Activated CD4-positive, alpha-beta T cell treated with anti-CD3 and anti-CD28 coated beads, Interleukin-2, amount 10 ng/mL, durations not matched to agents 7 days and 5 days (primary cell): ENCODE measurements at regions not wholly inside any gene's neighbourhood (a gene's known extent, or its start where the extent isn't known, plus 50 kb on each side); places are given as distances from the start of the nearest gene placed in this dataset.

Source experiments
- CTCF ChIA-PET: fragments of 350-600 bp; sonication (Branson Sonifier 250); formaldehyde crosslinking; loops from one replicate; lab custom pipeline; 2021; ENCODE audit warnings: antibody characterized with exemption; lab: Charles Lee
- POLR2A ChIA-PET: fragments of 350-600 bp; sonication (Branson Sonifier 250); formaldehyde crosslinking; loops from one replicate; lab custom pipeline; 2021; ENCODE audit warnings: antibody characterized with exemption; lab: Charles Lee
- DNase-seq: peaks from one replicate; pipeline ENCODE4 v3.0.0-alpha.2; 2020
- H3K27ac Mint-ChIP-seq: one replicate; pipeline ENCODE4 v1.8.0; 2021; ENCODE audit warnings: mild to moderate bottlenecking, moderate library complexity, mixed read lengths
- H3K27me3 Mint-ChIP-seq: one replicate; pipeline ENCODE4 v1.8.0; 2021; ENCODE audit warnings: mixed read lengths
- H3K36me3 Mint-ChIP-seq: one replicate; pipeline ENCODE4 v1.8.0; 2021; ENCODE audit warnings: low read depth, mixed read lengths
- H3K4me1 Mint-ChIP-seq: one replicate; pipeline ENCODE4 v1.8.0; 2021; ENCODE audit warnings: mixed read lengths
- H3K4me3 Mint-ChIP-seq: one replicate; pipeline ENCODE4 v1.8.0; 2021; ENCODE audit warnings: mild to moderate bottlenecking, moderate library complexity, mixed read lengths
- H3K9me3 Mint-ChIP-seq: one replicate; pipeline ENCODE4 v1.8.0; 2021; ENCODE audit warnings: mixed read lengths

DNA sequence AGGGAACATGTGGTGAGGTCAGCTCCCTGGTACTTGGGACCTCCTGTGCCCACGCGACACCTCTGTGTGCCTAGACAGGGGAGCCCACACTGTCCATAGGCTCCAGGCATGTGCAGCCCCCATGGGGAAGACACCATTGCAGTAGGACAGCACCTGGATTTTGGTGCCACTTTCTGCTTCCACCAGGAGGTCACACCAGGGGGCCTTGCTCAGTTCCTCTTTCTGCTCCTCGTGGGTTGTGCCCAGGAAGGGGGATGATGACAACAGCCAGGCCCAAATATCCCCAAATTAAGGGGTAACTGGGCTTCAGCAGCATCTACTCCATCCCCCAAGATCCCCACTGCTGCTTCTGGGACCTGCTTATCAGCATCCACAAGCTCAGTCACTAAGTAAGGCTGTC is 358.2 kb upstream of the KAZN start:
- Mint-ChIP-seq H3K4me1 (no peaks in the 10 kb centered on the region), H3K27ac (no peak overlapping the region), H3K9me3 (no peaks in the 10 kb centered on the region), H3K36me3 (no peaks in the 10 kb centered on the region), H3K4me3 (no peak overlapping the region), H3K27me3 (peaks cover 2% of the 10 kb centered on the region)
- CTCF ChIA-PET: no interaction called here
- POLR2A ChIA-PET: no interaction called here
- no peak for DNase-seq

DNA sequence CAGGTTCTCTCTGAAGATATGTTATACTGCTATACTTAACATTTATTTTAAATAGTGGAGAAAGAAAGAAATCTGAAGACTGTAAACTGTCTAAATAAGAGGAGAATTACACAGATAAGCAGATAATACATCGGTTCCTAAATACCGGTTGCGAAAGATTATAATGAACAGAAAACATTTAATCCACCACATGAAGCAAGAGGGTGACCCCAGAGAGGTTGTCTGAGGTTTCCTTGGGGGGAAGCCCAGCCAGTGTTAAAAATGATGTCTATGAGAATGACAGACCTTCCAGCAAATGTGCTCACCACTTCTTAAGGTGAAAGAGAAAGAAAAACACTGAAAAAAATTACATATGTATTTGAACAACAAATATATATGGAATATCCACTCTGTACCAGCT is 356.4 kb upstream of the KAZN start:
- ChIA-PET POLR2A (no interaction called here), CTCF (no interaction called here)
- Mint-ChIP-seq H3K9me3 (no peaks in the 10 kb centered on the region), H3K27me3 (peaks cover 2% of the 10 kb centered on the region), H3K27ac (no peak overlapping the region), H3K4me3 (no peak overlapping the region), H3K36me3 (no peaks in the 10 kb centered on the region), H3K4me1 (no peaks in the 10 kb centered on the region)
- no peak for DNase-seq

GRCh38 chr1:14242870-14243269 is 355.6 kb upstream of the KAZN start:
- Mint-ChIP-seq H3K27ac (no peak overlapping the region), H3K4me3 (no peak overlapping the region), H3K9me3 (no peaks in the 10 kb centered on the region), H3K36me3 (no peaks in the 10 kb centered on the region), H3K4me1 (no peaks in the 10 kb centered on the region), H3K27me3 (peaks cover 2% of the 10 kb centered on the region)
- POLR2A ChIA-PET: no interaction called here
- DNase-seq: no peak
- CTCF ChIA-PET: no interaction called here

DNA sequence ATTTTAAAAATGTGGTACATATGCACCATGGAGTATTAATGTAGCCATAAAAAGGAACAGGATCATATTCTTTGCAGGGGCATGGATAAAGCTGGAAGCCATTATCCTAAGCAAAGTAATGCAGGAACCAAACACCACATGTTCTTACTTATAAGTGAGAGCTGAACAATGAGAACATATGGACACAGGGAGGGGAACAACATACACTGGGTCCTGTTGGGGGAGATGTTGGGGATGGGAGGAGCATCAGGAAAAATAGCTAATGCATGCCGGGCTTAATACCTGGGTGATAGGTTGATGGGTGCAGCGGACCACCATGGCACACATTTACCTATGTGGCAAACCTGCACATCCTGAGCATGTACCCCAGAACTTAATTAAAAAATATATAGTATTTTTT is 352.5 kb upstream of the KAZN start:
- H3K27me3 Mint-ChIP-seq: peaks cover 2% of the 10 kb centered on the region
- H3K4me3 Mint-ChIP-seq: no peak overlapping the region
- POLR2A ChIA-PET: no interaction called here
- no peaks in the 10 kb centered on the region for H3K36me3 Mint-ChIP-seq
- CTCF ChIA-PET: no interaction called here
- no peak for DNase-seq
- H3K27ac Mint-ChIP-seq: no peak overlapping the region
- H3K9me3 Mint-ChIP-seq: no peaks in the 10 kb centered on the region
- H3K4me1 Mint-ChIP-seq: no peaks in the 10 kb centered on the region

- H3K27me3 Mint-ChIP-seq: peaks cover 2% of the 10 kb centered on the region
- H3K4me1 Mint-ChIP-seq: no peaks in the 10 kb centered on the region
- CTCF ChIA-PET: no interaction called here
- no peak overlapping the region for H3K4me3 Mint-ChIP-seq
- no peaks in the 10 kb centered on the region for H3K9me3 Mint-ChIP-seq
- no peak overlapping the region for H3K27ac Mint-ChIP-seq
- no peaks in the 10 kb centered on the region for H3K36me3 Mint-ChIP-seq
- POLR2A ChIA-PET: no interaction called here
- no peak for DNase-seq
Measured at GRCh38 chr1:14246471-14246870, 352.0 kb upstream of the KAZN start.

DNA sequence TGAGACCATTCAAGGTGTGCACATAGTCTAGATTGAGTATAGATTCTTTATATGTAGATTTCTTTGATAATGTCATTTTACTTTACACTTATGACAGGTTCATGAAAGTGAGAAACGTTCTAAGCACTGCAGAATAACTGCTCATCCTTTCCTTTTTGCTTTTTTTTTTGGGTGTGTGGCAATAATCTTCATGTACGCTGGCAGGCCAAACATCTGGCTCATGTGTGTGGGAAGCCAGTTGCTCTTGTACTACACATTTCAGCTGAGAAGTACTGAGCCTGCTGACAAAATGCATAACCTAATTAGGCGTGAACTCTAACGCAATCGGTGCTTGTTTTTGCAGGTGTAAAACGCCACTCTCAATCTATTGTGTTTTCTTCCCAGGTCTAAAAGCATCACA is 350.8 kb upstream of the KAZN start:
- Mint-ChIP-seq H3K4me3 (no peak overlapping the region), H3K9me3 (no peaks in the 10 kb centered on the region), H3K27me3 (peaks cover 2% of the 10 kb centered on the region), H3K36me3 (no peaks in the 10 kb centered on the region), H3K4me1 (no peaks in the 10 kb centered on the region), H3K27ac (no peak overlapping the region)
- ChIA-PET POLR2A (no interaction called here), CTCF (no interaction called here)
- no peak for DNase-seq

DNA sequence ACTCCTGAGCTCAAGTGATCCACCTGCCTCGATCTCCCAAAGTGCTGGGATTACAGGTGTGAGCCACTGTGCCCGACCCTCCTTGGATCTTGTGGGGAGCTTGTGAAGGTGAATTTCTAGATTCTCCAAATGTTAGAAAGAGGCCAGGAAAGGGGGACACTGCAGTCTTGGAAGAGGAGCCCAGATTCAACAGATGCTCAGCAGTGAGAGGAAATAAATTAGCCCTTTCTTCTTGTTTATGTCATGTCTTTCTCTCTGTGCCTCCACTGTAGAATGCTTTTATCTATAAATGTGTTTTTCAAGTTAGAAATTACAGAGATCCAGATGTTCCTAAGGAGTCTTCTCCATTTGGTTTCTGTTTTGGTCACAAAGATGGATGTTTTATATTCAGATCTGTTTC is 346.6 kb upstream of the KAZN start:
- H3K9me3 Mint-ChIP-seq: no peaks in the 10 kb centered on the region
- no peaks in the 10 kb centered on the region for H3K36me3 Mint-ChIP-seq
- CTCF ChIA-PET: interaction anchor here (1.3 kb wide), 1 partner anchor 31 kb away, joined by 3 read pairs; no protein-coding TSS in a partner anchor
- POLR2A ChIA-PET: no interaction called here
- no peaks in the 10 kb centered on the region for H3K4me1 Mint-ChIP-seq
- H3K27ac Mint-ChIP-seq: no peak overlapping the region
- H3K4me3 Mint-ChIP-seq: no peak overlapping the region
- H3K27me3 Mint-ChIP-seq: peaks cover 2% of the 10 kb centered on the region
- no peak for DNase-seq

DNA sequence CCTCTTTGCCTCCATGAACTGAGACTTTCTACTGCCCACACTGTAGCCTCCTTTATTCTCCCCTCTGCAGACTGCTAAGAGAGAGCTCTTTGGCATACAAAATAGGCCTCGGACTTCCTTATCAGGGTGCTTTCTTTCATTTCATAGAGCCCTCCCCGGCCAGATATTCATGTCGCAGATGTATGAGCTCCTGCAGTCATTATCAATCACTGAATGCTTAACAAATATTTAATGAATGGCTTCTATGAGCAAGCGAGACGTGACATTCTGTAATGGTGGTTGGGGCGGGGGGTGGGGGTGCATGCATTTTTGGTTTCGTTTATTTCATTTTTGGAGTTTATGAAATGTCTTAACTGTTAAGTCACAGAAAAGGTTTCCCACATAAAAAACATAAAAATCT is 344.8 kb upstream of the KAZN start:
- Mint-ChIP-seq H3K27ac (no peak overlapping the region), H3K4me1 (no peaks in the 10 kb centered on the region), H3K4me3 (no peak overlapping the region), H3K27me3 (peaks cover 2% of the 10 kb centered on the region), H3K36me3 (no peaks in the 10 kb centered on the region), H3K9me3 (no peaks in the 10 kb centered on the region)
- DNase-seq: no peak
- ChIA-PET CTCF (no interaction called here), POLR2A (no interaction called here)

GRCh38 chr1:14254251-14254650 is 344.2 kb upstream of the KAZN start:
- CTCF ChIA-PET: no interaction called here
- Mint-ChIP-seq H3K9me3 (no peaks in the 10 kb centered on the region), H3K4me3 (no peak overlapping the region), H3K27me3 (peaks cover 2% of the 10 kb centered on the region), H3K36me3 (no peaks in the 10 kb centered on the region), H3K27ac (no peak overlapping the region), H3K4me1 (no peaks in the 10 kb centered on the region)
- no peak for DNase-seq
- POLR2A ChIA-PET: no interaction called here

GRCh38 chr1:14255233-14255632 is 343.3 kb upstream of the KAZN start:
- Mint-ChIP-seq H3K4me3 (no peak overlapping the region), H3K27me3 (peaks cover 2% of the 10 kb centered on the region), H3K27ac (no peak overlapping the region), H3K36me3 (no peaks in the 10 kb centered on the region), H3K4me1 (no peaks in the 10 kb centered on the region), H3K9me3 (no peaks in the 10 kb centered on the region)
- ChIA-PET POLR2A (no interaction called here), CTCF (interaction anchor here (0.7 kb wide), 1 partner anchor 67 kb away, joined by 4 read pairs; no protein-coding TSS in a partner anchor)
- DNase-seq: no peak

DNA sequence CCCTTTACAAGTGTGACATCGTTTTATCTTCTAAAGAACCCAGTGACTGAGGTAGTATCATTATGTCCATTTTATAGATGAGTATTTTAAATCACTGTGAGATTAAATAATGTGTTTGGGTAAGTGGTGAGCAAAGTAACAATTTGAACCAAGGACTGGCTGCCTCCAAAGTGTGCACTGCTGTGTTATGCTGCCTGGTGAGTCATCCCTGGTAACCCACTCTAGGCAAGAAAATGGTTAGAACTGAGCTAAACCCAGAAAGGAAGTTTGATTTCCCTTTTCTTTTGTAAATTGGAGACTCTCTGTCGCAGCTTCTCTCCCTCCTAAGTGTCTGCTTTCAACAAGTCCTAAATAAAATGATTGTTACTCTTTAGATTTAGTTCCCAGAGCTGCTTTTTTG is 342.8 kb upstream of the KAZN start:
- CTCF ChIA-PET: no interaction called here
- POLR2A ChIA-PET: no interaction called here
- Mint-ChIP-seq H3K4me3 (no peak overlapping the region), H3K9me3 (no peaks in the 10 kb centered on the region), H3K4me1 (no peaks in the 10 kb centered on the region), H3K36me3 (no peaks in the 10 kb centered on the region), H3K27ac (no peak overlapping the region), H3K27me3 (no peaks in the 10 kb centered on the region)
- DNase-seq: no peak

- Mint-ChIP-seq H3K27me3 (peaks cover 2% of the 10 kb centered on the region), H3K27ac (no peak overlapping the region)
Measured at GRCh38 chr1:14259191-14259757, 339.2 kb upstream of the KAZN start.

DNA sequence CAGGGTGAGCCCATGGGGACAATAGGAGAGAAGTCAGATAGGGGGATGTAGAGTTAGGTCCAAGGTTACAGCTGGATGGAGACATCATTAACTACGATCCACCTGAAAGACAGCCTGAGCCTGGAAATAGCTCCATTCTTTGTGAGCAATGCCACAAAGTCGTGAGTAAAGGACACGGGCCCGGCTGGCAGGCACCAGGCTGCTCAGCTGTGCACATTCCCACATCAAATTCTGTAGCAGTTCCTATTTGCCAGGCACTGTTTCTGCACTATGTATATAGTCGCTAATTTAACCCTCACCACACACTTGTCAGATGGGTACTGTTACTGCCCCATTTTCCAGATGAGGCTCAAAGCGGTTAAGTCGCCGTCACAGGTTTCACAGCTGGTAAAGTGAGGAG is 338.0 kb upstream of the KAZN start:
- Mint-ChIP-seq H3K9me3 (no peaks in the 10 kb centered on the region), H3K4me1 (no peaks in the 10 kb centered on the region), H3K27me3 (peaks cover 4% of the 10 kb centered on the region), H3K36me3 (no peaks in the 10 kb centered on the region), H3K27ac (no peak overlapping the region), H3K4me3 (no peak overlapping the region)
- ChIA-PET POLR2A (no interaction called here), CTCF (no interaction called here)
- DNase-seq: no peak

More at GRCh38 chr1:14259191-14259757, 339.2 kb upstream of the KAZN start:
- DNase-seq: no peak
- Mint-ChIP-seq H3K9me3 (no peaks in the 10 kb centered on the region), H3K4me3 (no peak overlapping the region), H3K4me1 (no peaks in the 10 kb centered on the region), H3K36me3 (no peaks in the 10 kb centered on the region)
- ChIA-PET CTCF (no interaction called here), POLR2A (no interaction called here)

DNA sequence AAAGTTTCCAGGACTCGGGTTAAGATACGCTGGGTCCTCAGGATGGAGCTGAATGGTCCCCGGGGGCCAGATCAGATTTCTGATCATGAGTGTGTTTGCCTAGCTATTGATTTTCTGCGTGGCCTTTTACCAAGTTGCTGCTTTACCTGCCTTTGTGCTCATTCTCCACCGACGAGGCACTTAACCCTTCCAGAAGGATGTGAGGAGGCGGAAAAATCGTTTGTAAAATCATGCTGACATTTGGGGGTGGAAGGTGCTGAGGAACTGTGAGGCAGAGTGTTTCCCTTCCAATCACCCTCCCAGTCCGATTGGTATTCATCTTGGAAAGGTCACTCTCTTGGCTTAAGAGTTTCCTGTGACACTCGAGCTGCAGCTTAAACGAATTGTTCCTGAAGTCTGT is 337.1 kb upstream of the KAZN start:
- Mint-ChIP-seq H3K4me1 (no peaks in the 10 kb centered on the region), H3K27me3 (peaks cover 4% of the 10 kb centered on the region), H3K4me3 (no peak overlapping the region), H3K27ac (no peak overlapping the region), H3K9me3 (no peaks in the 10 kb centered on the region), H3K36me3 (no peaks in the 10 kb centered on the region)
- CTCF ChIA-PET: no interaction called here
- POLR2A ChIA-PET: no interaction called here
- no peak for DNase-seq
